HG03432 (cell line): ENCODE measurements at regions not wholly inside any gene's neighbourhood (a gene's known extent, or its start where the extent isn't known, plus 50 kb on each side); places are given as distances from the start of the nearest gene placed in this dataset.
A peak's percentile ranks its signal among the peaks of the same experiment; 100 is the strongest.

ENCODE experiments used
- ATAC-seq: cut with Tn5 transposase; IDR thresholded peaks from one replicate; pipeline ENCODE4 v1.9.1; 2021; ENCODE audit warnings: mild to moderate bottlenecking, moderate library complexity; ENCODE audit not compliant: unreplicated experiment

DNA sequence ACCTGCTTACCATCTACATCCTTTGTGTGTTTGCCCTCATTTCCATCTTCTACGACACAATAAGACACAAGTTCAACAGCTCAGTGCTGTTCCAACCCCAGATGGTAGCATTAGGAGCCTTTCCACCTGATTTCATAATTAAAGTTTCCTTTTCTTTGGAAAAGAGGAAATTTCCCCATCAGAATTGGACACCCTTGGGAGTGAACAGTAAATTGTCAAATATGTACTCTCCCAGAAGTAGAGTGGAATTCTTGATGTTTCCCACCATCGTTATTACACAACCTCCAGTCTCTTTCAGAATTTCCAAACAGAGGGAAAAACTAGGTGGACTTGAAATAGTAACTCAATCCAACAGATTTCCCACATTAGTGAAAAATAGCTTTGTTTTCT is 337.6 kb upstream of the OR4E1 start:
- ATAC-seq: no peak

GRCh38 chr14:22010545-22011252 is 337.1 kb upstream of the OR4E1 start:
- ATAC-seq: no peak

DNA sequence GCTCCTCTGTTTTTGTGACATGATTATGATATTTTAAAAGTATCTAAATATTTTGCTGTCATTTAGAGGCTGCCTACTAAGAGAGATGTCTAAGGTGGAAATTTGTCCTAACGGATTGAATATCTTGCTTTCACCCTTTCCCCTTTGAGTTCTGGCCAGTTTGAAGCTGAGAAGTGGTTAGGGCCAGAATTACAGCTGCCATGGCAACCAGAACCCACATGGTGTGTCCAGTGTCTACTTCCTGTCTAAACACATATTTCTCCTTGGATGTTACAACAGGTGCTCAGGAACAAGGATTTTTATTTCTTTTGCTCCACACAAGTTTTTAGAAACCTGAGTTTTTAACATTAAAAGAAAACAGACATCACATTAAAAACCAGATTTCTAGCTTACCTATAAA is 335.1 kb upstream of the OR4E1 start:
- ATAC-seq: no peak

DNA sequence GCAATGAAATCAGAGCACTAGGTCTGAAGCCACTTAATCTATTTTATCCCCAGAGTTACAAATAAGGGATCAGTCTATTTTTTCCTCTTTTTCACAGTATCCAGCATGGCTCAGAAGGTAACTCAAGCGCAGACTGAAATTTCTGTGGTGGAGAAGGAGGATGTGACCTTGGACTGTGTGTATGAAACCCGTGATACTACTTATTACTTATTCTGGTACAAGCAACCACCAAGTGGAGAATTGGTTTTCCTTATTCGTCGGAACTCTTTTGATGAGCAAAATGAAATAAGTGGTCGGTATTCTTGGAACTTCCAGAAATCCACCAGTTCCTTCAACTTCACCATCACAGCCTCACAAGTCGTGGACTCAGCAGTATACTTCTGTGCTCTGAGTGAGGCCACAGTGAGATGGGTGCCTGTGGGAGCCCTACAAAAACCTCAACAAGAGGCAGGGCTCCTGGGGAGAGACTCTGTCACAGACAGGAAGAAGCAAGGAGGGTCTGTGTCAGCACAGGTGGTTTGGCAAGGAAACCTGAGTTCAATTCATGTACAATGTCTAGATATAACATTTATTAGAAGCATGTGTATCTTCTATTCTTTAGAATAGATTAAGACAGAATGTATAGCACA is 334.3 kb upstream of the OR4E1 start:
- ATAC-seq: no peak

DNA sequence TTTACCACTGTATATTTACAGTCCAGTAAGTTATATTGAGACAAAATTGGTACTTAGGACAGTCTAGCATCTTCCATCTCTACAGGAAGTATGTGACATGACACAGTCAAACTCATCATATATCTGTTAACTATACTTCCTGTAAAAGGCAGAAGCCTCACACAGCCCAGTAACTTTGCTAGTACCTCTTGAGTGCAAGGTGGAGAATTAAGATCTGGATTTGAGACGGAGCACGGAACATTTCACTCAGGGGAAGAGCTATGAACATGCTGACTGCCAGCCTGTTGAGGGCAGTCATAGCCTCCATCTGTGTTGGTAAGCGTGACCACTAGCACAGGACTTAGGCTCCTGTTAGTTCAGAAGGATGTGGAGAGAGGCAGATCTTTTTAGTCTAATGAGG is 333.7 kb upstream of the OR4E1 start:
- ATAC-seq: no peak

- ATAC-seq: no peak
Observed at GRCh38 chr14:22003461-22003860, 329.8 kb upstream of the OR4E1 start.

- ATAC-seq: no peak
Observed at GRCh38 chr14:22002860-22003284, 329.3 kb upstream of the OR4E1 start.

- no peak for ATAC-seq
Observed at GRCh38 chr14:21999402-21999801, 325.8 kb upstream of the OR4E1 start.

DNA sequence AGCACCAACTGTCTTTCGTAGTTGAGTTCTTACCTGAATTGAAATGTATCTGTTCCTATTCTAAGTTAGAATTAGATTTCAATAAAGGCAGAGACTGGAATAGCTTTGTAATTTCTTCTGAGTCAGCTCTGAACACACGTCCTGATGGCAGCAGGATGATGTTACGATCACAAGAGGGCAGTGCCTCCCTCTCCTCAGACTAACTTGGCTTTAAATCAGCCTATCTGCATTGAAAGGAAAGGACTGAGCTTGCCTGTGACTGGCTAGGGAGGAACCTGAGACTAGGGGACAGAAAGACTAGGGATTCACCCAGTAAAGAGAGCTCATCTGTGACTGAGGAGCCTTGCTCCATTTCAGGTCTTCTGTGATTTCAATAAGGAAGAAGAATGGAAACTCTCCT is 323.7 kb upstream of the OR4E1 start:
- no peak for ATAC-seq

- ATAC-seq: no peak
Observed at GRCh38 chr14:21995332-21995731, 321.7 kb upstream of the OR4E1 start.

- no peak for ATAC-seq
Observed at GRCh38 chr14:21993837-21994236, 320.2 kb upstream of the OR4E1 start.

GRCh38 chr14:21993070-21993469 is 319.5 kb upstream of the OR4E1 start:
- ATAC-seq: no peak

DNA sequence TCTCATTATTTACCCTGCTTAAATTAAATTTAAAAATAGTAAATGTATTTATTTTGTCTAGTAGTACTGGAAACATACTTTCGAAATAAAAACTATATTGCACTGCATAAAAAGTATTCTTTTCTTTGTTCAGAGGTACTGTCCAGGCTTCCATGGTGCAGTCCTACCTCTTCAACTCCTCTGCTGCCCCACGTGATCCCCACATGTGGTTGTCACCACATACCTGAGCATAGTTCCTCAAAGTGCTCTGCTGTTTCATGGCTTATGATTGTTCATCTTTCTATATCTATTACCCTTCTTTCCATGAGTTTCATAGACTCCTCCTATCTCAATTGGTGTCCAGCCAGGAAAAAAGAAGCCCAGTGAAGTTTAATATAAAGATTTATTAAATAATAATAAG is 317.5 kb upstream of the OR4E1 start:
- ATAC-seq: no peak

GRCh38 chr14:21990116-21990515 is 316.5 kb upstream of the OR4E1 start:
- no peak for ATAC-seq

GRCh38 chr14:21989090-21989489 is 315.5 kb upstream of the OR4E1 start:
- no peak for ATAC-seq

- no peak for ATAC-seq
Observed at GRCh38 chr14:21988413-21988812, 314.8 kb upstream of the OR4E1 start.

GRCh38 chr14:21987937-21988336 is 314.3 kb upstream of the OR4E1 start:
- ATAC-seq: no peak

DNA sequence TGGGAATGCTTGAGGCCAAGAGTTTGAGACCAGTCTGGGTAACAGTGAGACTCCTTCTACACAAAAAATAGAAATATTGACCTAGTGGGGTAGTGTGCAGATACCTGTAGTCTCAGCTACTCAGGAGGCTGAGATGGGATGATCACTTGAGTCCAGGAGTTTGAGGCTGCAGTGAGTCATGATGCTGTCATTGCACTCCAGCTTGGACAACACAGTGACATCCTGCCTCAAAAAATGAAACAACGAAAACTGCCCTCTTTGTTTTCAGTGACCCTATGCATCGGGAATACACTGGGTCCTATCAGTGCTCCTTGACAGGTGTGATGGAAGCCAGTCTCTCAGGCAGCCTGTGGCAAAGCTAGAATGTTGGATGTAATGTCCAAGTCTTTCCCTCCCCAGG is 311.5 kb upstream of the OR4E1 start:
- no peak for ATAC-seq

DNA sequence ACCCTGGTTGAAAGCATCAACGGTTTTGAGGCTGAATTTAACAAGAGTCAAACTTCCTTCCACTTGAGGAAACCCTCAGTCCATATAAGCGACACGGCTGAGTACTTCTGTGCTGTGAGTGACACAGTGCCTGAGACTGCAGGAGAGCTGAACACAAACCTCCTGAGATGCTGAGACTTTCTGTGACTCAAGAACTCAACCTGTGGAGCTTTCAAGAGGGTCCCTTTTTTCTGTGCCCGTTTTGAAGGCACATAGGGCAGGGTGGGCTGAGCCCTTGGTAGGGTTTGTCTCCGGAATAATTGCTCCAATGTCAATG is 305.3 kb upstream of the OR4E1 start:
- ATAC-seq: no peak

DNA sequence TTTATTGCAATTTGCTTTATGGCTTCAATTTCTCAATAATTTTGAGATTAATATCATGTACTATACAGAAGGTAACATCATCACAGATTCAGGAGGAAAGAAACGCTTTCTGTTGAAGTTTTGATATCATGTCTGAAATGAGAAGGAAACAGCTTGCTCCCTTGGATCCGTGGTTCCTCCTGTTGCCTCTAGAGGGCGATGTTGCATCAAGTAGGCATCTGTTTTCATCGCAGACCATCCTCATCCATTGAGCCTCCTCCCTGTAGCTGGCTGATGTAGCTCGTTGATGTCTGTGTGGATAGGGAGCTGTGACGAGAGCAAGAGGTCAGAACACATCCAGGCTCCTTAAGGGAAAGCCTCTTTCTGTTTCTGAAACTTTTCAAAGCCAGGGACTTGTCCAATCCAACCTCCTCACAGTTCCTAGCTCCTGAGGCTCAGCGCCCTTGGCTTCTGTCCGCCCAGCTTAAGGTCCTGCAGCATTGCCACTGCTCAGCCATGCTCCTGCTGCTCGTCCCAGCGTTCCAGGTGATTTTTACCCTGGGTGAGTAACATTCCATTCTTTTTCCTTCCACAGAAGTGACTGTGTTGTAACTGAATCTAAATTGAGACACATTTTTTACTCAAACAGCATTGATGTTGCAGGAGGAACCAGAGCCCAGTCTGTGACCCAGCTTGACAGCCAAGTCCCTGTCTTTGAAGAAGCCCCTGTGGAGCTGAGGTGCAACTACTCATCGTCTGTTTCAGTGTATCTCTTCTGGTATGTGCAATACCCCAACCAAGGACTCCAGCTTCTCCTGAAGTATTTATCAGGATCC is 304.8 kb upstream of the OR4E1 start:
- ATAC-seq: peak; percentile 62

GRCh38 chr14:21974741-21975140 is 301.1 kb upstream of the OR4E1 start:
- ATAC-seq: no peak

- ATAC-seq: no peak
Observed at GRCh38 chr14:21965042-21965441, 291.4 kb upstream of the OR4E1 start.
